Loucy (cell line): ENCODE measurements at regions not wholly inside any gene's neighbourhood (a gene's known extent, or its start where the extent isn't known, plus 50 kb on each side); places are given as distances from the start of the nearest gene placed in this dataset.

Experiments
- H2AFZ ChIP-seq: fragments of 200-600 bp; sonication (generic); 2 replicates; pipeline ENCODE4 v1.6.0; 2016; ENCODE audit warnings: antibody characterized with exemption, mild to moderate bottlenecking, low read length, moderate library complexity
- H3F3A ChIP-seq: fragments of 200-600 bp; 2 replicates; pipeline ENCODE4 v1.6.0; 2016; ENCODE audit warnings: antibody characterized with exemption, low read depth, mild to moderate bottlenecking
- H3K27me3 ChIP-seq: fragments of 200-600 bp; sonication (generic); 2 replicates; pipeline ENCODE4 v1.6.1; 2014; ENCODE audit warnings: low read length, mild to moderate bottlenecking; ENCODE audit not compliant: insufficient read depth, poor library complexity, severe bottlenecking
- H3K36me3 ChIP-seq: fragments of 200-600 bp; sonication (generic); 2 replicates; pipeline ENCODE4 v1.6.1; 2016; ENCODE audit warnings: low read length; ENCODE audit not compliant: insufficient read depth
- H3K4me1 ChIP-seq: fragments of 200-600 bp; sonication (generic); 2 replicates; pipeline ENCODE4 v1.5.1; 2014; ENCODE audit warnings: low read length, mild to moderate bottlenecking; ENCODE audit not compliant: insufficient read depth, poor library complexity, severe bottlenecking
- H3K4me2 ChIP-seq: fragments of 200-600 bp; sonication (generic); 2 replicates; pipeline ENCODE4 v1.6.0; 2014; ENCODE audit warnings: antibody characterized with exemption, low read length, low read depth, mild to moderate bottlenecking; ENCODE audit not compliant: poor library complexity, severe bottlenecking
- H3K4me3 ChIP-seq: fragments of 200-600 bp; sonication (generic); 2 replicates; pipeline ENCODE4 v1.5.1; 2014; ENCODE audit warnings: low read length, mild to moderate bottlenecking, mixed read lengths; ENCODE audit not compliant: poor library complexity, severe bottlenecking
- H3K79me2 ChIP-seq: fragments of 200-600 bp; sonication (generic); 2 replicates; pipeline ENCODE4 v1.6.1; 2014; ENCODE audit warnings: low read length; ENCODE audit not compliant: insufficient read depth
- H3K9ac ChIP-seq: fragments of 200-600 bp; sonication (generic); 2 replicates; pipeline ENCODE4 v1.6.0; 2014; ENCODE audit warnings: mild to moderate bottlenecking, low read depth, low read length, moderate library complexity; ENCODE audit not compliant: poor library complexity, severe bottlenecking
- H3K9me2 ChIP-seq: fragments of 200-600 bp; sonication (generic); replicated peaks from 2 replicates; pipeline ENCODE4 v1.6.1; 2016; ENCODE audit warnings: low read depth, low read length, mixed read lengths
- H3K9me3 ChIP-seq: fragments of 200-600 bp; sonication (generic); 2 replicates; pipeline ENCODE4 v1.6.1; 2014; ENCODE audit warnings: mild to moderate bottlenecking, antibody characterized with exemption, low read length, low read depth; ENCODE audit not compliant: insufficient read depth
- H4K20me1 ChIP-seq: fragments of 200-600 bp; sonication (generic); 2 replicates; pipeline ENCODE4 v1.6.0; 2014; ENCODE audit warnings: antibody characterized with exemption, low read length, mild to moderate bottlenecking; ENCODE audit not compliant: insufficient read depth, poor library complexity, severe bottlenecking
- EZH2phosphoT487 ChIP-seq: fragments of 200-600 bp; IDR thresholded peaks from 2 replicates; pipeline ENCODE4 v1.6.1; 2018; ENCODE audit warnings: antibody characterized with exemption, mild to moderate bottlenecking, moderate library complexity, borderline replicate concordance
- TF ChIP-seq, protein P1 (sequence below): fragments of 200-600 bp; sonication (generic); conservative IDR thresholded peaks from 2 replicates; pipeline ENCODE4 v1.5.1; 2014; ENCODE audit warnings: mild to moderate bottlenecking, antibody characterized with exemption, low read length

DNA sequence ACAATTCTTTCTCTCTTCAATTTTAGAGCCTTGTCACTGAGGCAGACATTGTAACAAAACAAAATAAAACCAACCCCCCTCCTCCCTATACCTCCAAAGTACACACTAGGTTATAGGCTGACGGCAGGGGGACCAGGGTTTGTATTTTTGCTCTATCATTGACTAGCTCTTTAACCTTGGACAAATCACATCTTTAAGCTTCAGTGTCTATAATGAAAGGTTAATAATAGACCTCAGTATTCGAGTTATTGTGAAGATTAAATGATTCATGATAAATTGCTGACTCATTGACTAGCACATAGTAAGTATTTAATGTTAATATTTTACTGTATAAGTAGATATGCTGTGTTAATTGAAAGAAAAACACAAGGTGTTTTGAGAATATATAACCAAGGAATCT lies 1267.6 kb upstream of the ADGRL2 start:
- no peaks in the 10 kb centered on the region for H3K79me2 ChIP-seq
- no peak for TF ChIP-seq EZH2phosphoT487
- TF ChIP-seq, protein P1, sequence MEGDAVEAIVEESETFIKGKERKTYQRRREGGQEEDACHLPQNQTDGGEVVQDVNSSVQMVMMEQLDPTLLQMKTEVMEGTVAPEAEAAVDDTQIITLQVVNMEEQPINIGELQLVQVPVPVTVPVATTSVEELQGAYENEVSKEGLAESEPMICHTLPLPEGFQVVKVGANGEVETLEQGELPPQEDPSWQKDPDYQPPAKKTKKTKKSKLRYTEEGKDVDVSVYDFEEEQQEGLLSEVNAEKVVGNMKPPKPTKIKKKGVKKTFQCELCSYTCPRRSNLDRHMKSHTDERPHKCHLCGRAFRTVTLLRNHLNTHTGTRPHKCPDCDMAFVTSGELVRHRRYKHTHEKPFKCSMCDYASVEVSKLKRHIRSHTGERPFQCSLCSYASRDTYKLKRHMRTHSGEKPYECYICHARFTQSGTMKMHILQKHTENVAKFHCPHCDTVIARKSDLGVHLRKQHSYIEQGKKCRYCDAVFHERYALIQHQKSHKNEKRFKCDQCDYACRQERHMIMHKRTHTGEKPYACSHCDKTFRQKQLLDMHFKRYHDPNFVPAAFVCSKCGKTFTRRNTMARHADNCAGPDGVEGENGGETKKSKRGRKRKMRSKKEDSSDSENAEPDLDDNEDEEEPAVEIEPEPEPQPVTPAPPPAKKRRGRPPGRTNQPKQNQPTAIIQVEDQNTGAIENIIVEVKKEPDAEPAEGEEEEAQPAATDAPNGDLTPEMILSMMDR = no peak
- H3F3A ChIP-seq = no peaks in the 10 kb centered on the region
- H2AFZ ChIP-seq = no peak overlapping the region
- H3K4me3 ChIP-seq = no peak overlapping the region
- H3K4me1 ChIP-seq = no peaks in the 10 kb centered on the region
- H3K9ac ChIP-seq = no peak overlapping the region
- no peaks in the 10 kb centered on the region for H3K36me3 ChIP-seq
- H3K27me3 ChIP-seq = no peaks in the 10 kb centered on the region
- no peak overlapping the region for H3K4me2 ChIP-seq
- H3K9me2 ChIP-seq = no peaks in the 10 kb centered on the region
- no peaks in the 10 kb centered on the region for H4K20me1 ChIP-seq
- H3K9me3 ChIP-seq = no peaks in the 10 kb centered on the region

DNA sequence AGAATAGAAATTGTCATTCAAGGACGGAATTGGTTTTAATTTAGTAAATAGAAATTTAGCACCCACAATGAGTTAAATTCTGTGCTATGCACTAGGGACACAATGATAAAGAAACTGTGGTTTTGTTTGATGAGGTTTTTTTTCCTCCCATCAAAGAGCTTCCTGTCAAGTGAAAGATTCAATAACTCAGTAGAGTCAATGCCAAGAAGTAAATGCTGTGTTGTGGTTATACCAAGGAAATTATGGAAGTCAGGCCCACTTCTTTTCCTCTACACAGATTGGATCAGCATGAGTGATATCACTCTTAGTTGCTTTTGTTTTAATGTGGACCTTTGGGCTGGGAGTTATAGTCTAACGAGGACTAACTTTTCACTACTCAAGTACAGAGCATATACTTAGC lies 1269.6 kb upstream of the ADGRL2 start:
- no peak overlapping the region for H3K4me2 ChIP-seq
- H3K9me3 ChIP-seq = no peaks in the 10 kb centered on the region
- H3K79me2 ChIP-seq = no peaks in the 10 kb centered on the region
- no peaks in the 10 kb centered on the region for H3K4me1 ChIP-seq
- no peak overlapping the region for H2AFZ ChIP-seq
- H3K9ac ChIP-seq = no peak overlapping the region
- no peaks in the 10 kb centered on the region for H3K27me3 ChIP-seq
- H3K36me3 ChIP-seq = no peaks in the 10 kb centered on the region
- no peaks in the 10 kb centered on the region for H3F3A ChIP-seq
- no peaks in the 10 kb centered on the region for H3K9me2 ChIP-seq
- no peak overlapping the region for H3K4me3 ChIP-seq
- no peaks in the 10 kb centered on the region for H4K20me1 ChIP-seq
- TF ChIP-seq, protein P1 = no peak
- TF ChIP-seq EZH2phosphoT487 = no peak

DNA sequence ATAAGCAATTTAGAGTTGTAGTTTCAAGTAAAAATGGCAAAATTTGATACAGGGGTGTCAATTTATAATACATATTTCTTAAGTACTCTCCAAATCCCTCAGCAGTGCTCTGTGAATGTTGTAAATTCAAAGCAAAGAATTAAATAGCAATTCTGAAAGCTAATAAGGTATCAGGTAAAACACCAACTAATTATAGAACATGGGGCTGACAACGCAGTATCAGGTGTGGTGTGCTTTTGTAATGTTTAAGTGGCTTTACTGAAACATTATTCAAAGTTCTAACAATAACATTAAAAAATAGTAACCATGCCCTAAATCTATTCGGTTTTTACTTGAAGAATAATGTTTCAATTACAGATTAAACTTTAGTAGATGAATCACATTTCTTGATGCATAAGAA lies 1271.2 kb upstream of the ADGRL2 start:
- H3K9me3 ChIP-seq = no peaks in the 10 kb centered on the region
- no peak overlapping the region for H3K4me2 ChIP-seq
- no peaks in the 10 kb centered on the region for H3K9me2 ChIP-seq
- TF ChIP-seq EZH2phosphoT487 = no peak
- TF ChIP-seq, protein P1 = no peak
- no peak overlapping the region for H2AFZ ChIP-seq
- H3K27me3 ChIP-seq = no peaks in the 10 kb centered on the region
- no peaks in the 10 kb centered on the region for H4K20me1 ChIP-seq
- no peaks in the 10 kb centered on the region for H3K4me1 ChIP-seq
- H3K9ac ChIP-seq = no peak overlapping the region
- H3K4me3 ChIP-seq = no peak overlapping the region
- H3F3A ChIP-seq = no peaks in the 10 kb centered on the region
- no peaks in the 10 kb centered on the region for H3K36me3 ChIP-seq
- H3K79me2 ChIP-seq = no peaks in the 10 kb centered on the region
